ENCODE measurements at regions not wholly inside any gene's neighbourhood (a gene's known extent, or its start where the extent isn't known, plus 50 kb on each side); places are given as distances from the start of the nearest gene placed in this dataset.

- DNase-seq (ENCODE audit: low spot score): no peak
These were observed 123.4 kb downstream of the CTTN start for GRCh38 chr11:70521475-70522308.

GRCh38 chr11:70522309-70522592, 123.9 kb downstream of the CTTN start:
- no peak for DNase-seq (ENCODE audit: low spot score)

- DNase-seq (ENCODE audit: low spot score): no peak
These were observed 124.4 kb downstream of the CTTN start for GRCh38 chr11:70522593-70523311.

- DNase-seq (ENCODE audit: low spot score): no peak
These were observed 125.2 kb downstream of the CTTN start for GRCh38 chr11:70523384-70524095.

- DNase-seq (ENCODE audit: low spot score): no peak
These were observed 126.0 kb downstream of the CTTN start for GRCh38 chr11:70524096-70524922.

- DNase-seq (ENCODE audit: low spot score): no peak
These were observed 126.7 kb downstream of the CTTN start for GRCh38 chr11:70525006-70525405.

- no peak for DNase-seq (ENCODE audit: low spot score)
These were observed 127.1 kb downstream of the CTTN start for GRCh38 chr11:70525466-70525865.

GRCh38 chr11:70526116-70527045, 128.1 kb downstream of the CTTN start:
- DNase-seq (ENCODE audit: low spot score): no peak

GRCh38 chr11:70527046-70527395, 128.7 kb downstream of the CTTN start:
- DNase-seq (ENCODE audit: low spot score): no peak

GRCh38 chr11:70527429-70528045, 129.2 kb downstream of the CTTN start:
- no peak for DNase-seq (ENCODE audit: low spot score)

- DNase-seq (ENCODE audit: low spot score): no peak
These were observed 129.9 kb downstream of the CTTN start for GRCh38 chr11:70528046-70528793.

- no peak for DNase-seq (ENCODE audit: low spot score)
These were observed 130.7 kb downstream of the CTTN start for GRCh38 chr11:70528794-70529580.

GRCh38 chr11:70530010-70530409, 131.7 kb downstream of the CTTN start:
- DNase-seq (ENCODE audit: low spot score): no peak

- DNase-seq (ENCODE audit: low spot score): no peak
These were observed 132.4 kb downstream of the CTTN start for GRCh38 chr11:70530629-70531185.

GRCh38 chr11:70531281-70532065, 133.1 kb downstream of the CTTN start:
- no peak for DNase-seq (ENCODE audit: low spot score)

- DNase-seq (ENCODE audit: low spot score): no peak
These were observed 133.7 kb downstream of the CTTN start for GRCh38 chr11:70532066-70532440.

GRCh38 chr11:70532731-70533130, 134.4 kb downstream of the CTTN start:
- no peak for DNase-seq (ENCODE audit: low spot score)

All from HuH-7.5 (cell line).